H1 (cell line): ENCODE measurements at regions not wholly inside any gene's neighbourhood (a gene's known extent, or its start where the extent isn't known, plus 50 kb on each side); places are given as distances from the start of the nearest gene placed in this dataset.

ENCODE experiments used
- BRCA1 ChIP-seq: IDR thresholded peaks from 2 replicates; pipeline ENCODE4 v1.6.1; 2012; ENCODE audit warnings: low read depth, low read length, improper control_type of control experiment
- POLR2AphosphoS5 ChIP-seq: IDR thresholded peaks from 2 replicates; pipeline ENCODE4 v1.6.1; 2011; ENCODE audit warnings: low read depth, low read length
- RFX5 ChIP-seq: IDR thresholded peaks from 2 replicates; pipeline ENCODE4 v1.6.1; 2011; ENCODE audit warnings: low read depth, low read length, improper control_type of control experiment, borderline replicate concordance
- TF ChIP-seq, protein P1 (sequence below), 3 experiments: IDR thresholded peaks; 1 replicate in 2 of 3; 2 replicates in 1 of 3; pipeline versions ENCODE4 v1.5.1 to v1.6.1; 2011; ENCODE audit warnings: low read length in 3 of 3, mild to moderate bottlenecking in 3 of 3, inconsistent platforms in 2 of 3, low read depth in 1 of 3, moderate library complexity in 1 of 3; ENCODE audit not compliant: insufficient read depth in 1 of 3; ENCODE audit errors: control extremely low read depth in 1 of 3

DNA sequence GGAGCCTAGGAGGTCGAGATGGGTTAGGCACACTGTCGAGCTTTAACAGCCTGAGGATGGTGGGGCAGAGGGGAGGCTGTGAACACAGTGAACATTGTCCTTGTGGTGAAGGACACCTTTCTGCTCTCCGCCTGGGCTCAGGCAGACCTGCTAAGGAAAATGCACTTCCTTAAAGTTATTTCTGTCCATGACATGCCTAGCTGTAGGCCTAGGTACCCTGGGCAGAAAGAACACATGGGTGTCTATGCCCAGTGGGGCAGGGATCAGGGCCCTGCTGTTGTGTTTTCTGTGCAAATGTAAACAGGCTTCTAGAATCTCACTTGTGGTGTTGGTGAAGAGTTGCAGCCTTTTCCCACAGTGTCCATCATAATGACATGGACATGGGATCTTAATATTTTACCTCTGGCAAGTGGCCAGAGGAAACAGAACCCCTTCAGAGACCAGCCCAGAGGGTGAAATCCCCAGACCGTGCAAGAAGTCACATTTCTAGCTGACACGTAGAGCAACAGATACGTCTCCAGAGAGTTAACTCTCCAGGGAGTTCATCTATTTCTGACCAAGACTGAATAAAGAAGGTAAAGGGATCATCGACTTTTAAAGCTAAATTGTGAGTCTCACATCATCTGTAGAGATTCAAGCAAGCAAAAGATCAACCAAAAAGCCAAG, 79.2 kb downstream of the C9orf152 start:
- TF ChIP-seq RFX5 (no peak), BRCA1 (no peak), POLR2AphosphoS5 (no peak)
- TF ChIP-seq, protein P1, sequence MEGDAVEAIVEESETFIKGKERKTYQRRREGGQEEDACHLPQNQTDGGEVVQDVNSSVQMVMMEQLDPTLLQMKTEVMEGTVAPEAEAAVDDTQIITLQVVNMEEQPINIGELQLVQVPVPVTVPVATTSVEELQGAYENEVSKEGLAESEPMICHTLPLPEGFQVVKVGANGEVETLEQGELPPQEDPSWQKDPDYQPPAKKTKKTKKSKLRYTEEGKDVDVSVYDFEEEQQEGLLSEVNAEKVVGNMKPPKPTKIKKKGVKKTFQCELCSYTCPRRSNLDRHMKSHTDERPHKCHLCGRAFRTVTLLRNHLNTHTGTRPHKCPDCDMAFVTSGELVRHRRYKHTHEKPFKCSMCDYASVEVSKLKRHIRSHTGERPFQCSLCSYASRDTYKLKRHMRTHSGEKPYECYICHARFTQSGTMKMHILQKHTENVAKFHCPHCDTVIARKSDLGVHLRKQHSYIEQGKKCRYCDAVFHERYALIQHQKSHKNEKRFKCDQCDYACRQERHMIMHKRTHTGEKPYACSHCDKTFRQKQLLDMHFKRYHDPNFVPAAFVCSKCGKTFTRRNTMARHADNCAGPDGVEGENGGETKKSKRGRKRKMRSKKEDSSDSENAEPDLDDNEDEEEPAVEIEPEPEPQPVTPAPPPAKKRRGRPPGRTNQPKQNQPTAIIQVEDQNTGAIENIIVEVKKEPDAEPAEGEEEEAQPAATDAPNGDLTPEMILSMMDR (IDR thresholded peaks at IDR 0.05; ENCODE audit: control extremely low read depth in 1 of 3, insufficient read depth in 1 of 3, low read depth in 1 of 3, low read length in 3 of 3) = no peak
